ENCODE measurements at regions not wholly inside any gene's neighbourhood (a gene's known extent, or its start where the extent isn't known, plus 50 kb on each side); places are given as distances from the start of the nearest gene placed in this dataset.

DNA sequence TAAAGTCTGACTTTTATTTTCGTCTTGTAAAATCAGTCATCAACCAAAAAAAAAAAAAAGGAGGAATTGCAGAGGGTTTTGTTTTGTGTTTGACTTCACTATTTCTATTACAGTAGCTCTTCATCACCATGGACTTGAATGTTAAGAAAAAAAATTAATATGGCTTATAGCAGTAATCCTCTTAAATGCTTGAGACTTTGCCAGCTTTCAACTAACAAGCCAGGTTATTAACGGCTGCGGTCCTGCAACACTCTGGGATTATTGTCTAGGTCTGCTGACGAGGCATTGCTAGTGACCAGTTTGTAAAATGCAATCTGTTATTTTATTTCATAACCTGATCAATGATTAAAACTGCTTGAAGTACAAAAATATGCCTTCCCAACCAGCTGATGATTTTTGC is 647.2 kb upstream of the KLHL1 start:
- TF ChIP-seq EZH2 (IDR thresholded peaks at IDR 0.05) = no peak
- no peak for TF ChIP-seq FOXP2 (optimal IDR thresholded peaks at IDR 0.05; ENCODE audit: control extremely low read depth, extremely low read length, insufficient read depth)
- no peak for TF ChIP-seq POLR2AphosphoS5 (IDR thresholded peaks at IDR 0.05; ENCODE audit: borderline replicate concordance, low read depth, low read length)

Measured in SK-N-MC (cell line).